ENCODE measurements at regions not wholly inside any gene's neighbourhood (a gene's known extent, or its start where the extent isn't known, plus 50 kb on each side); places are given as distances from the start of the nearest gene placed in this dataset.

DNA sequence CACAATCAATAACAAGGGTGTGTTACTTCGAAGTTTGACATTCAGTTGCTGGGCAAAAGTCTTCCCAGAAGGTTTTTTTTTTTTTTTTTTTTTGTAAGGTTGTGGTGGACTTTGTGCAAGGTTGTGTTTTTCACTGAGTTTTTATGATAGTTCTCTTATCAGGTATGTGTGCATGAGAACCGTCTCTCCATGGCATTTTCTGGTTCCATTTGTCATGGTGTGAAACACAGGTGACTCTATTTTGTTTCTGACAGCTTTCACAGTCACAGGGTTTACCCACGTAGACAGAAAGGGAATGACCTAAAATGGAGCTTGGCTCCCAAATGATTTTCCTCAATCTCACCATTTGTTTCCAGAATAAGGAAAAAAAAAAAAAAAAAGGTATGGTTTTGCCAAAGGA, 1377.2 kb upstream of the CADM2 start:
- no peak for DNase-seq (ENCODE audit: extremely low spot score, unreplicated experiment)
- H3K9me3 Mint-ChIP-seq (ENCODE audit: unreplicated experiment): no peaks in the 10 kb centered on the region
- no peak overlapping the region for H3K27ac Mint-ChIP-seq (ENCODE audit: unreplicated experiment)
- no peaks in the 10 kb centered on the region for H3K4me1 Mint-ChIP-seq (ENCODE audit: unreplicated experiment)
- no peaks in the 10 kb centered on the region for H3K27me3 Mint-ChIP-seq (ENCODE audit: unreplicated experiment)
- no peak overlapping the region for H3K4me3 Mint-ChIP-seq (ENCODE audit: unreplicated experiment)
- TF ChIP-seq, protein P1, sequence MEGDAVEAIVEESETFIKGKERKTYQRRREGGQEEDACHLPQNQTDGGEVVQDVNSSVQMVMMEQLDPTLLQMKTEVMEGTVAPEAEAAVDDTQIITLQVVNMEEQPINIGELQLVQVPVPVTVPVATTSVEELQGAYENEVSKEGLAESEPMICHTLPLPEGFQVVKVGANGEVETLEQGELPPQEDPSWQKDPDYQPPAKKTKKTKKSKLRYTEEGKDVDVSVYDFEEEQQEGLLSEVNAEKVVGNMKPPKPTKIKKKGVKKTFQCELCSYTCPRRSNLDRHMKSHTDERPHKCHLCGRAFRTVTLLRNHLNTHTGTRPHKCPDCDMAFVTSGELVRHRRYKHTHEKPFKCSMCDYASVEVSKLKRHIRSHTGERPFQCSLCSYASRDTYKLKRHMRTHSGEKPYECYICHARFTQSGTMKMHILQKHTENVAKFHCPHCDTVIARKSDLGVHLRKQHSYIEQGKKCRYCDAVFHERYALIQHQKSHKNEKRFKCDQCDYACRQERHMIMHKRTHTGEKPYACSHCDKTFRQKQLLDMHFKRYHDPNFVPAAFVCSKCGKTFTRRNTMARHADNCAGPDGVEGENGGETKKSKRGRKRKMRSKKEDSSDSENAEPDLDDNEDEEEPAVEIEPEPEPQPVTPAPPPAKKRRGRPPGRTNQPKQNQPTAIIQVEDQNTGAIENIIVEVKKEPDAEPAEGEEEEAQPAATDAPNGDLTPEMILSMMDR (IDR thresholded peaks at IDR 0.05): no peak
- H3K36me3 Mint-ChIP-seq (ENCODE audit: unreplicated experiment): no peaks in the 10 kb centered on the region

DNA sequence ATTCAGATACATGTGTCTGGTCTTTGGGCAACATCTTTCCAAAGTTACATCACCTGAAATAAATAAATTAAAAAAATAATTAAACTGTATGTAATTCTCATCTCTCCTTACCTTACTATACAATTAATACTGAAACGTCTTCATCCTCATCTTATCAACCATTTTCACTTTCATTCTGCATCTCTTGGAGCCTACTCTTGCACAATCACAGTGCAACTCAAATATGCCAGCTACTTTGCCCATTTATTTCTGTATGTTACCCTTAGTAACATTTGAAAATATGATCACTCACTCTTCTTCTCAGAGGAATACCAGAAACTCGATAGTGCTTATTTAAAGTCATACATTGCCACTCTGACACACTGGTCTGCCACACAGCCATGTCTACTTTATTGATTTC, 1357.1 kb upstream of the CADM2 start:
- Mint-ChIP-seq H3K27me3 (ENCODE audit: unreplicated experiment) (peaks cover 5% of the 10 kb centered on the region), H3K4me3 (ENCODE audit: unreplicated experiment) (no peak overlapping the region), H3K36me3 (ENCODE audit: unreplicated experiment) (no peaks in the 10 kb centered on the region), H3K9me3 (ENCODE audit: unreplicated experiment) (peaks cover 4% of the 10 kb centered on the region), H3K4me1 (ENCODE audit: unreplicated experiment) (no peaks in the 10 kb centered on the region), H3K27ac (ENCODE audit: unreplicated experiment) (no peak overlapping the region)
- no peak for DNase-seq (ENCODE audit: extremely low spot score, unreplicated experiment)
- TF ChIP-seq, protein P1 (IDR thresholded peaks at IDR 0.05): no peak

DNA sequence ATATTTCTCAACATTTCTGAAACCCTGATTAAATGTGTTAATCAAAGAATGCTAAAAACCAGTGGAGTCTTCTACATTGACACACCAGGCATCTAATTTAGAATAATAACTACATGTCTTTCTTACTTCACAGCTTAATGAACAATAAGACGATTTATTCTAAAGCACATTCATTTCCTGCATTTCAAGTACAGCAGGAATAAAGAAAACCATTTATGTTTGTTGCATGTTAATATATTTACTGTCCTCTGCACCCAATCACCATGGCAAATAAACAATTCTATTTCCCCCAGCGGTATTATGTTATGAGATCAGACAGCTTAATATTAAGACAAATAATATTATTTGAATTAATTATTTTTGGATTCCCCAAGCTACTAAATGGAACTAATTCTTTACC, 1336.3 kb upstream of the CADM2 start:
- Mint-ChIP-seq H3K9me3 (ENCODE audit: unreplicated experiment) (no peaks in the 10 kb centered on the region), H3K4me3 (ENCODE audit: unreplicated experiment) (no peak overlapping the region), H3K4me1 (ENCODE audit: unreplicated experiment) (no peaks in the 10 kb centered on the region), H3K27ac (ENCODE audit: unreplicated experiment) (no peak overlapping the region), H3K27me3 (ENCODE audit: unreplicated experiment) (no peaks in the 10 kb centered on the region), H3K36me3 (ENCODE audit: unreplicated experiment) (no peaks in the 10 kb centered on the region)
- TF ChIP-seq, protein P1 (IDR thresholded peaks at IDR 0.05): no peak
- DNase-seq (ENCODE audit: extremely low spot score, unreplicated experiment): no peak

DNA sequence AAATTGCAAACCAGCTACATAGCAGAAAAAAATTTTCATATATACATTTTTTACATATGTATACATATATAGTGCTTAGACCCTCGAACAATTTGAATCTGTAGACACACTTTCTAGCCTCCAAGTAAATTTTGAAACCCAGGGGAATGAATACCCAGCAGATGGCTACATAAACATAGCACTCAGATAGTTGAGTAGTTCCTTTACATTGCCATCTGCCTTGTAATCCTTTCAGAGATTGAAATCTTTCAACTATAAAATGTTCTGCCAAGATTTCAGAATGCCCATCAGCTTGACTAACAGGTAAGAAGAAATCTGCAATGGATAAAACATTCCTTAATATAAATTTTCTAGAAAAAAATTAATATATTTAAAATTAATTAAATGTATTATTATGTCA, 1333.5 kb upstream of the CADM2 start:
- H3K27ac Mint-ChIP-seq (ENCODE audit: unreplicated experiment): no peak overlapping the region
- no peaks in the 10 kb centered on the region for H3K4me1 Mint-ChIP-seq (ENCODE audit: unreplicated experiment)
- H3K36me3 Mint-ChIP-seq (ENCODE audit: unreplicated experiment): no peaks in the 10 kb centered on the region

DNA sequence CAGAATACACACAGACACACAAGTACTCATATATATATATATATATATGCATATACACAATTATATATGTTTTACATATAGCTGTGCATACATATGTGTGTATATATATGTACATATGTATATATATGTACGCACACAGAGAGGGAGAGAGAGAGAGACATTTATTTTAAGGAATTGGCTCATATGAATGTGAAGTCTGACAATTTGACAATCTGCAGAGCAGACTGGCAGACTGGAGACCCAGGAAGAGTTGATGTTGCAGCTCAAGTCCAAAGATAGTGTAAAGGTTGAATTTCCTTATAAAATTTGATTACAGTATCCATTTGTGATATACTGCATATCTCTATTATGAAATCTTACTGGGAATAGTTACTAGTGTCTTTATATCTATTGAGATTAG, 1330.3 kb upstream of the CADM2 start:
- TF ChIP-seq, protein P1 (IDR thresholded peaks at IDR 0.05): no peak
- no peaks in the 10 kb centered on the region for H3K4me1 Mint-ChIP-seq (ENCODE audit: unreplicated experiment)
- no peak overlapping the region for H3K4me3 Mint-ChIP-seq (ENCODE audit: unreplicated experiment)
- no peaks in the 10 kb centered on the region for H3K36me3 Mint-ChIP-seq (ENCODE audit: unreplicated experiment)
- DNase-seq (ENCODE audit: extremely low spot score, unreplicated experiment): no peak
- H3K9me3 Mint-ChIP-seq (ENCODE audit: unreplicated experiment): no peaks in the 10 kb centered on the region
- H3K27me3 Mint-ChIP-seq (ENCODE audit: unreplicated experiment): no peaks in the 10 kb centered on the region
- no peak overlapping the region for H3K27ac Mint-ChIP-seq (ENCODE audit: unreplicated experiment)

More for the DNA sequence above, 1333.5 kb upstream of the CADM2 start:
- no peaks in the 10 kb centered on the region for H3K27me3 Mint-ChIP-seq (ENCODE audit: unreplicated experiment)
- TF ChIP-seq, protein P1 (IDR thresholded peaks at IDR 0.05): no peak
- no peaks in the 10 kb centered on the region for H3K9me3 Mint-ChIP-seq (ENCODE audit: unreplicated experiment)
- no peak for DNase-seq (ENCODE audit: extremely low spot score, unreplicated experiment)
- H3K4me3 Mint-ChIP-seq (ENCODE audit: unreplicated experiment): no peak overlapping the region
